ENCODE measurements at regions not wholly inside any gene's neighbourhood (a gene's known extent, or its start where the extent isn't known, plus 50 kb on each side); places are given as distances from the start of the nearest gene placed in this dataset.

DNA sequence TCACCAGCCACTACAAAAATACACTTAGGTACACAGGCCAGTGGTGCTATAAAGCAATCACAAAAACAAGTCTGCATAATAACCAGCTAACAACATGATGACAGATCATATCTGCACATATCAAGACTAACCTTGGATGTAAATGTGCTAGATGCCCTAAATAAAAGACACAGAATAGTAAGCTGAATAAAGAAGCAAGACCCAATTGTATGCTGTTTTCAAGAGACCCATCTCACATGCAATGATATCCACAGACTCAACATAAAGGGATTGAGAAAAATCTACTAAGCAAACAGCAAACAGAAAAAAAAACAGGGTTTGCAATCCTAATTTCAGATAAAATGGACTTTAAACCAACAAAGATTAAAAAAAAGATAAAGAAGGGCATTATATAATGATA is 505.4 kb upstream of the FZD8 start:
- TF ChIP-seq EZH2 (IDR thresholded peaks at IDR 0.05; ENCODE audit: borderline replicate concordance, low read depth, low read length, severe bottlenecking) (no peak), MYC (IDR thresholded peaks at IDR 0.05; ENCODE audit: low read depth, low read length) (no peak), JUN (IDR thresholded peaks at IDR 0.05; ENCODE audit: borderline replicate concordance, insufficient read depth, insufficient read length, low read depth) (no peak), FOS (IDR thresholded peaks at IDR 0.05; ENCODE audit: borderline replicate concordance, insufficient read depth, low read length) (no peak), CTCF (IDR thresholded peaks at IDR 0.05; ENCODE audit: extremely low read depth in 1 of 2, insufficient read depth in 1 of 2, low read depth in 1 of 2, low read length in 2 of 2) (no peak), GATA2 (IDR thresholded peaks at IDR 0.05; ENCODE audit: insufficient read depth, insufficient read length, low read depth, low read length) (no peak), POLR2A (IDR thresholded peaks at IDR 0.05; ENCODE audit: low read depth, low read length) (no peak)
- TF ChIP-seq, protein P1, sequence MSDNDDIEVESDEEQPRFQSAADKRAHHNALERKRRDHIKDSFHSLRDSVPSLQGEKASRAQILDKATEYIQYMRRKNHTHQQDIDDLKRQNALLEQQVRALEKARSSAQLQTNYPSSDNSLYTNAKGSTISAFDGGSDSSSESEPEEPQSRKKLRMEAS (IDR thresholded peaks at IDR 0.05; ENCODE audit: insufficient read depth, insufficient read length) = no peak
- H3K4me1 ChIP-seq (ENCODE audit: control insufficient read depth, extremely low read depth, insufficient read depth, low read length) = no peaks in the 10 kb centered on the region
- H3K9ac ChIP-seq (replicated peaks; ENCODE audit: extremely low read depth, insufficient read depth, low read length) = no peak overlapping the region
- ChIA-PET POLR2A (no interaction called here), CTCF (no interaction called here)
- no TSS peak for BruUV-seq (replicated peaks)
- H3K4me3 ChIP-seq (replicated peaks in 1 of 3; ENCODE audit: insufficient read depth in 1 of 3, low read depth in 1 of 3, low read length in 3 of 3) = no peak overlapping the region
- intact Hi-C loops (cut with micrococcal nuclease) (no loop called here), dilution Hi-C loops (cut with MboI; ENCODE audit: extremely low pct_ligation_motif_present, low sequenced_read_pairs) (no loop called here)
- H2AFZ ChIP-seq (ENCODE audit: low read depth, low read length) = no peak overlapping the region
- H4K20me1 ChIP-seq (replicated peaks; ENCODE audit: control insufficient read depth, extremely low read depth, insufficient read depth, low read length) = no peaks in the 10 kb centered on the region
- no peak for FAIRE-seq
- H3K27ac ChIP-seq (ENCODE audit: insufficient read depth, low read depth, low read length) = no peak overlapping the region
- no peak for DNase-seq (ENCODE audit: low read depth, low spot score)
- H3K9me1 ChIP-seq (replicated peaks; ENCODE audit: control insufficient read depth, extremely low read depth, insufficient read depth, low read length) = no peaks in the 10 kb centered on the region
- H3K4me2 ChIP-seq (ENCODE audit: insufficient read depth, low read length) = no peak overlapping the region
- no peaks in the 10 kb centered on the region for H3K27me3 ChIP-seq (ENCODE audit: control insufficient read depth in 2 of 2, insufficient read depth in 2 of 2, low read length in 2 of 2)
- no peaks in the 10 kb centered on the region for H3K9me3 ChIP-seq (replicated peaks; ENCODE audit: control insufficient read depth, insufficient read depth, low read length)
- no peaks in the 10 kb centered on the region for H3K79me2 ChIP-seq (ENCODE audit: control insufficient read depth, insufficient read depth, low read length)
- no peaks in the 10 kb centered on the region for H3K36me3 ChIP-seq (ENCODE audit: control insufficient read depth in 2 of 2, extremely low read depth in 1 of 2, insufficient read depth in 2 of 2, low read length in 2 of 2)

Measured in endothelial cell of umbilical vein (primary cell).